Limb (tissue), 2 donors: ENCODE measurements at regions not wholly inside any gene's neighbourhood (a gene's known extent, or its start where the extent isn't known, plus 50 kb on each side); places are given as distances from the start of the nearest gene placed in this dataset.

Experiments used
- DNase-seq, 2 donors: peaks; one replicate each; pipeline ENCODE4 v3.0.0-alpha.2; 2016; ENCODE audit errors: extremely low spot score in 2 of 2

GRCh38 chr10:28924717-28925116 lies 247.4 kb downstream of the BAMBI start:
- no peak for DNase-seq

- peak; percentile 73 to 75 for DNase-seq
Measured at GRCh38 chr10:28925121-28925663, 247.9 kb downstream of the BAMBI start.

- DNase-seq = no peak
Measured at GRCh38 chr10:28926932-28927331, 249.6 kb downstream of the BAMBI start.

- DNase-seq = no peak
Measured at GRCh38 chr10:28928484-28928883, 251.2 kb downstream of the BAMBI start.

- DNase-seq = no peak
Measured at GRCh38 chr10:28929942-28930341, 252.6 kb downstream of the BAMBI start.

GRCh38 chr10:28930514-28931495 lies 253.5 kb downstream of the BAMBI start:
- no peak for DNase-seq

GRCh38 chr10:28935061-28935460 lies 257.7 kb downstream of the BAMBI start:
- DNase-seq = no peak

GRCh38 chr10:28937959-28938358 lies 260.6 kb downstream of the BAMBI start:
- no peak for DNase-seq

- no peak for DNase-seq
Measured at GRCh38 chr10:28938745-28939144, 261.4 kb downstream of the BAMBI start.

GRCh38 chr10:28939281-28940157 lies 262.2 kb downstream of the BAMBI start:
- DNase-seq = peak; percentile 67 to 71

- no peak for DNase-seq
Measured at GRCh38 chr10:28940158-28940888, 263.0 kb downstream of the BAMBI start.

GRCh38 chr10:28942012-28942411 lies 264.7 kb downstream of the BAMBI start:
- DNase-seq = no peak

GRCh38 chr10:28945959-28946358 lies 268.6 kb downstream of the BAMBI start:
- no peak for DNase-seq

GRCh38 chr10:28946479-28946878 lies 269.2 kb downstream of the BAMBI start:
- no peak for DNase-seq

- peak; percentile 48 to 60 for DNase-seq
Measured at GRCh38 chr10:28947171-28947570, 269.9 kb downstream of the BAMBI start.

- DNase-seq = no peak
Measured at GRCh38 chr10:28948046-28948445, 270.7 kb downstream of the BAMBI start.

GRCh38 chr10:28949005-28950004 lies 272.0 kb downstream of the BAMBI start:
- DNase-seq = no peak

- no peak for DNase-seq
Measured at GRCh38 chr10:28951484-28951883, 274.2 kb downstream of the BAMBI start.

GRCh38 chr10:28952523-28952922 lies 275.2 kb downstream of the BAMBI start:
- DNase-seq = no peak

- no peak for DNase-seq
Measured at GRCh38 chr10:28954211-28954610, 276.9 kb downstream of the BAMBI start.
